ENCODE measurements at regions not wholly inside any gene's neighbourhood (a gene's known extent, or its start where the extent isn't known, plus 50 kb on each side); places are given as distances from the start of the nearest gene placed in this dataset.

GRCh38 chr2:12652723-12653122 is 64.0 kb upstream of the TRIB2 start:
- ChIA-PET CTCF (interaction anchor here (1.1 to 1.3 kb wide), 2 partner anchors 9 to 63 kb away, joined by 3 to 4 read pairs; no protein-coding TSS in a partner anchor), POLR2A (no interaction called here)
- Histone ChIP-seq H3K9ac (replicated peaks; ENCODE audit: extremely low read depth, insufficient read depth, low read length) (no peak overlapping the region), H3K9me3 (replicated peaks; ENCODE audit: control insufficient read depth, insufficient read depth, low read length) (no peaks in the 10 kb centered on the region), H3K27me3 (ENCODE audit: control insufficient read depth in 2 of 2, insufficient read depth in 2 of 2, low read length in 2 of 2) (peaks cover 0 to 2% of the 10 kb centered on the region in 2 experiments), H2AFZ (ENCODE audit: low read depth, low read length) (no peak overlapping the region), H3K9me1 (replicated peaks; ENCODE audit: control insufficient read depth, extremely low read depth, insufficient read depth, low read length) (no peaks in the 10 kb centered on the region), H3K36me3 (ENCODE audit: control insufficient read depth in 2 of 2, extremely low read depth in 1 of 2, insufficient read depth in 2 of 2, low read length in 2 of 2) (no peaks in the 10 kb centered on the region), H3K4me3 (replicated peaks in 1 of 3; ENCODE audit: insufficient read depth in 1 of 3, low read depth in 1 of 3, low read length in 3 of 3) (no peak overlapping the region), H3K4me1 (ENCODE audit: control insufficient read depth, extremely low read depth, insufficient read depth, low read length) (no peaks in the 10 kb centered on the region), H3K27ac (ENCODE audit: insufficient read depth, low read depth, low read length) (no peak overlapping the region), H3K79me2 (ENCODE audit: control insufficient read depth, insufficient read depth, low read length) (no peaks in the 10 kb centered on the region), H3K4me2 (ENCODE audit: insufficient read depth, low read length) (no peak overlapping the region), H4K20me1 (replicated peaks; ENCODE audit: control insufficient read depth, extremely low read depth, insufficient read depth, low read length) (no peaks in the 10 kb centered on the region)
- FAIRE-seq: no peak
- BruUV-seq (replicated peaks): no TSS peak
- dilution Hi-C loops (cut with MboI; ENCODE audit: extremely low pct_ligation_motif_present, low sequenced_read_pairs) (no loop called here), intact Hi-C loops (cut with micrococcal nuclease) (no loop called here)
- TF ChIP-seq EZH2 (IDR thresholded peaks at IDR 0.05; ENCODE audit: borderline replicate concordance, low read depth, low read length, severe bottlenecking) (no peak), FOS (IDR thresholded peaks at IDR 0.05; ENCODE audit: borderline replicate concordance, insufficient read depth, low read length) (no peak), CTCF (IDR thresholded peaks at IDR 0.05; ENCODE audit: extremely low read depth in 1 of 2, insufficient read depth in 1 of 2, low read depth in 1 of 2, low read length in 2 of 2) (no peak), POLR2A (IDR thresholded peaks at IDR 0.05; ENCODE audit: low read depth, low read length) (no peak), MYC (IDR thresholded peaks at IDR 0.05; ENCODE audit: low read depth, low read length) (no peak), GATA2 (IDR thresholded peaks at IDR 0.05; ENCODE audit: insufficient read depth, insufficient read length, low read depth, low read length) (no peak), POLR2AphosphoS5 (IDR thresholded peaks at IDR 0.05; ENCODE audit: insufficient read depth, low read depth, low read length) (no peak), MAX (IDR thresholded peaks at IDR 0.05; ENCODE audit: insufficient read depth, insufficient read length) (no peak), JUN (IDR thresholded peaks at IDR 0.05; ENCODE audit: borderline replicate concordance, insufficient read depth, insufficient read length, low read depth) (no peak)
- no peak for DNase-seq (ENCODE audit: low read depth, low spot score)

Measured in endothelial cell of umbilical vein (primary cell).